Astrocyte (in vitro differentiated cells and primary cell): ENCODE measurements at regions not wholly inside any gene's neighbourhood (a gene's known extent, or its start where the extent isn't known, plus 50 kb on each side); places are given as distances from the start of the nearest gene placed in this dataset.

Experiments
- DNase-seq: peaks from one replicate; pipeline ENCODE4 v3.0.0-alpha.2; 2010; ENCODE audit warnings: low read depth
- FAIRE-seq: peaks from 2 replicates; lab custom pipeline; 2011; peaks lifted over from hg19 to GRCh38; lab: Jason Lieb, UNC
- H2AFZ ChIP-seq: 2 replicates; pipeline ENCODE4 v1.6.0; 2012; ENCODE audit warnings: low read depth, low read length, inconsistent platforms
- H3K27ac ChIP-seq: 2 replicates; pipeline ENCODE4 v1.5.1; 2011; ENCODE audit warnings: low read depth, low read length, inconsistent platforms
- H3K27me3 ChIP-seq: 2 replicates; pipeline ENCODE4 v1.6.0; 2011; ENCODE audit warnings: low read length, inconsistent platforms; ENCODE audit not compliant: insufficient read depth
- H3K36me3 ChIP-seq: 2 replicates; pipeline ENCODE4 v1.5.1; 2011; ENCODE audit warnings: low read length, inconsistent platforms; ENCODE audit not compliant: insufficient read depth
- H3K4me1 ChIP-seq: 2 replicates; pipeline ENCODE4 v1.5.1; 2011; ENCODE audit warnings: low read length, inconsistent platforms; ENCODE audit not compliant: insufficient read depth
- H3K4me2 ChIP-seq: 2 replicates; pipeline ENCODE4 v1.6.0; 2012; ENCODE audit warnings: low read length, inconsistent platforms
- H3K4me3 ChIP-seq: 2 replicates; pipeline ENCODE4 v1.5.1; 2011; ENCODE audit warnings: low read depth, mild to moderate bottlenecking, low read length, inconsistent platforms; ENCODE audit not compliant: insufficient read depth
- H3K79me2 ChIP-seq: 2 replicates; pipeline ENCODE4 v1.6.0; 2012; ENCODE audit warnings: mild to moderate bottlenecking, low read length, inconsistent platforms; ENCODE audit not compliant: insufficient read depth
- H3K9ac ChIP-seq: 2 replicates; pipeline ENCODE4 v1.6.0; 2012; ENCODE audit warnings: mild to moderate bottlenecking, low read length, inconsistent platforms
- H3K9me3 ChIP-seq: 2 replicates; pipeline ENCODE4 v1.5.1; 2012; ENCODE audit warnings: low read depth, mild to moderate bottlenecking, low read length, inconsistent platforms; ENCODE audit not compliant: insufficient read depth
- H4K20me1 ChIP-seq: 2 replicates; pipeline ENCODE4 v1.6.0; 2012; ENCODE audit warnings: low read length, inconsistent platforms; ENCODE audit not compliant: insufficient read depth
- H3K27ac Mint-ChIP-seq: one replicate; pipeline ENCODE4 v1.8.0; 2021; ENCODE audit warnings: mild to moderate bottlenecking, mixed read lengths; ENCODE audit not compliant: unreplicated experiment
- H3K27me3 Mint-ChIP-seq: one replicate; pipeline ENCODE4 v1.8.0; 2021; ENCODE audit warnings: low read depth, mixed read lengths; ENCODE audit not compliant: unreplicated experiment
- H3K36me3 Mint-ChIP-seq: one replicate; pipeline ENCODE4 v1.8.0; 2021; ENCODE audit warnings: low read depth, mixed read lengths; ENCODE audit not compliant: unreplicated experiment
- H3K4me1 Mint-ChIP-seq: one replicate; pipeline ENCODE4 v1.8.0; 2021; ENCODE audit warnings: low read depth, mixed read lengths; ENCODE audit not compliant: unreplicated experiment
- H3K4me3 Mint-ChIP-seq: one replicate; pipeline ENCODE4 v1.8.0; 2021; ENCODE audit warnings: mild to moderate bottlenecking, moderate library complexity, mixed read lengths; ENCODE audit not compliant: unreplicated experiment
- H3K9me3 Mint-ChIP-seq: one replicate; pipeline ENCODE4 v1.8.0; 2021; ENCODE audit warnings: mild to moderate bottlenecking, mixed read lengths; ENCODE audit not compliant: unreplicated experiment
- EZH2 ChIP-seq: IDR thresholded peaks from 2 replicates; pipeline ENCODE4 v1.6.1; 2012; ENCODE audit warnings: mild to moderate bottlenecking, low read length, inconsistent platforms; ENCODE audit not compliant: insufficient read depth
- TF ChIP-seq, protein P1 (sequence below): IDR thresholded peaks from 2 replicates; pipeline ENCODE4 v1.5.1; 2011; ENCODE audit warnings: low read depth, mild to moderate bottlenecking, inconsistent platforms, low read length, moderate library complexity; ENCODE audit not compliant: insufficient read depth

DNA sequence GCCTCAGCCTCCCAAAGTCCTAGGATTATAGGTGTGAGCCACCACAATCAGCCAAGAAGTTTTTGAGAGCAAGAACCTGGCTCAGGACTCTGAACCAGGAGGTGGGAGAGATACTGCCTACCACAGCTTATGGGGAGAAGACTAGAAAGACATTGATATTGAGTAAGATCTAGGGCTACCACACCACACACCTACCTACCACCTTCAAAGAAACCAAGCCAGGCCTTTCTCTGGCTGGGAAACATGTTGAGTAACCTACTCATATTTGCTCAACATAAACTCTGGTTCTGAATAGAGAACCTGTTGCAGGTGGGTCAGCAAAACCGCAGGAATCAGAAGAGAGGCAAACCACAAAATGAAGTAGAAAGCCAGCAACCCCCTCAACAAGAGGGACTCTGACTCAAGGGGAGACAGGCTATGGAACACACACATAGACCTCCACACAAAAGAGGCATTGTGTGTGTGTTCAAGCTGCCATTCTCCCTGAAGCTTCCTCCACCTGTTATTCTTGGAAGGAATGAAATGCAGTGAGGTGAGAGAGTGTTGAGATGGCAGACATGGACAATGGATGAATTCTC lies 1021.9 kb downstream of the NLGN4Y start:
- FAIRE-seq (no peak), DNase-seq (no peak)

DNA sequence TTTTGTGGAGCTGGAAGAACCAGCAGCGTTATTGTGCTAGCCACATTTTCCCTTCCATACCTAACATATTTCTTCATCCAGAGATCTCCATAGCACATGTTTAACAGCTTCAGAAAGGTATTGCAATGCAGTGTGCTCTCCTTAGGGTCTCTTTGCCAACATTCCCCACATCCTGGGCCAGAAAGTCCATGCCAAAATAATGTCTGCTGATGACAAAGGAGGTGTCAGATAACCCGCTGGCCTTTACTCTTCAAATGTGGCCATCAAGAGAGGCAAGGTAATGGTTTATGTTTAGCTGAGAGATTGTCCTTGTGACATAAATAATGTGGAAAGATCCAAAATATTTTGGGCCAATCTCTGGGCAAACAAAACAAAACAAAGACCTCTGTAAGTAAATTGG lies 1027.7 kb downstream of the NLGN4Y start:
- Mint-ChIP-seq H3K27me3 (no peaks in the 10 kb centered on the region), H3K4me1 (no peaks in the 10 kb centered on the region), H3K9me3 (no peaks in the 10 kb centered on the region), H3K4me3 (no peak overlapping the region), H3K27ac (no peak overlapping the region), H3K36me3 (no peaks in the 10 kb centered on the region)
- Histone ChIP-seq H3K4me1 (no peaks in the 10 kb centered on the region), H4K20me1 (no peaks in the 10 kb centered on the region), H3K27me3 (no peaks in the 10 kb centered on the region), H3K79me2 (no peaks in the 10 kb centered on the region), H3K27ac (no peak overlapping the region), H3K9me3 (no peaks in the 10 kb centered on the region), H3K9ac (no peak overlapping the region), H3K36me3 (no peaks in the 10 kb centered on the region), H3K4me2 (no peak overlapping the region), H2AFZ (no peak overlapping the region), H3K4me3 (no peak overlapping the region)
- FAIRE-seq (no peak), DNase-seq (no peak)
- TF ChIP-seq, protein P1, sequence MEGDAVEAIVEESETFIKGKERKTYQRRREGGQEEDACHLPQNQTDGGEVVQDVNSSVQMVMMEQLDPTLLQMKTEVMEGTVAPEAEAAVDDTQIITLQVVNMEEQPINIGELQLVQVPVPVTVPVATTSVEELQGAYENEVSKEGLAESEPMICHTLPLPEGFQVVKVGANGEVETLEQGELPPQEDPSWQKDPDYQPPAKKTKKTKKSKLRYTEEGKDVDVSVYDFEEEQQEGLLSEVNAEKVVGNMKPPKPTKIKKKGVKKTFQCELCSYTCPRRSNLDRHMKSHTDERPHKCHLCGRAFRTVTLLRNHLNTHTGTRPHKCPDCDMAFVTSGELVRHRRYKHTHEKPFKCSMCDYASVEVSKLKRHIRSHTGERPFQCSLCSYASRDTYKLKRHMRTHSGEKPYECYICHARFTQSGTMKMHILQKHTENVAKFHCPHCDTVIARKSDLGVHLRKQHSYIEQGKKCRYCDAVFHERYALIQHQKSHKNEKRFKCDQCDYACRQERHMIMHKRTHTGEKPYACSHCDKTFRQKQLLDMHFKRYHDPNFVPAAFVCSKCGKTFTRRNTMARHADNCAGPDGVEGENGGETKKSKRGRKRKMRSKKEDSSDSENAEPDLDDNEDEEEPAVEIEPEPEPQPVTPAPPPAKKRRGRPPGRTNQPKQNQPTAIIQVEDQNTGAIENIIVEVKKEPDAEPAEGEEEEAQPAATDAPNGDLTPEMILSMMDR: no peak
- TF ChIP-seq EZH2: no peak

More for the DNA sequence above, 1021.9 kb downstream of the NLGN4Y start:
- Histone ChIP-seq H3K27ac (no peak overlapping the region), H3K36me3 (no peaks in the 10 kb centered on the region), H3K79me2 (no peaks in the 10 kb centered on the region), H3K4me2 (no peak overlapping the region), H4K20me1 (no peaks in the 10 kb centered on the region), H3K4me3 (no peak overlapping the region), H3K9me3 (no peaks in the 10 kb centered on the region), H3K4me1 (no peaks in the 10 kb centered on the region), H2AFZ (no peak overlapping the region), H3K9ac (no peak overlapping the region), H3K27me3 (no peaks in the 10 kb centered on the region)
- Mint-ChIP-seq H3K9me3 (peaks cover 2% of the 10 kb centered on the region), H3K27ac (no peak overlapping the region), H3K36me3 (no peaks in the 10 kb centered on the region), H3K27me3 (no peaks in the 10 kb centered on the region), H3K4me3 (no peak overlapping the region), H3K4me1 (no peaks in the 10 kb centered on the region)
- no peak for TF ChIP-seq EZH2
- TF ChIP-seq, protein P1: no peak

DNA sequence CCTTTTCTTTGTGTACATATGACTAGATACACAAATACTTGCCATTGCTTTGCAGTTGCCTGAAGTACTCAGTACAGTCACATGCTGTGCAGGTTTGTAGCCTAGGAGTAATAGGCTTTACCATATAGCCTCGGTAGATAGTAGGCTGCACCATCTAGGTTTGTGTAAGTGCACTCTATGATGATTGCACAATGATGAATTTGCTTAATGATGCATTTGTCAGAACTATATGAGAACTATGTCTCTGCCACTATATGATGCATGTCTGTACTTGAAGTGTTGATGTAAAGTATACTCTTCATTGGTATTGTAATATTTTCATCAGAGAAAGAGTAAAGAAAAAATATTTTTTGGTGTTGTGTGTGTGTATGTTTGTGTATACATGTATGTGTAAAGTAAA lies 1030.7 kb downstream of the NLGN4Y start:
- no peaks in the 10 kb centered on the region for H4K20me1 ChIP-seq
- DNase-seq (no peak), FAIRE-seq (no peak)
- no peaks in the 10 kb centered on the region for H3K79me2 ChIP-seq
- no peaks in the 10 kb centered on the region for H3K9me3 Mint-ChIP-seq
- no peaks in the 10 kb centered on the region for H3K27me3 ChIP-seq
- no peak overlapping the region for H3K4me3 ChIP-seq
- no peaks in the 10 kb centered on the region for H3K9me3 ChIP-seq
- no peak overlapping the region for H3K4me3 Mint-ChIP-seq
- no peak for TF ChIP-seq EZH2
- TF ChIP-seq, protein P1: no peak
- H3K27me3 Mint-ChIP-seq: no peaks in the 10 kb centered on the region
- H2AFZ ChIP-seq: no peak overlapping the region
- H3K36me3 Mint-ChIP-seq: no peaks in the 10 kb centered on the region
- H3K36me3 ChIP-seq: no peaks in the 10 kb centered on the region
- H3K27ac ChIP-seq: no peak overlapping the region
- no peak overlapping the region for H3K4me2 ChIP-seq
- H3K4me1 Mint-ChIP-seq: no peaks in the 10 kb centered on the region
- H3K9ac ChIP-seq: no peak overlapping the region
- no peak overlapping the region for H3K27ac Mint-ChIP-seq
- no peaks in the 10 kb centered on the region for H3K4me1 ChIP-seq
